ENCODE measurements at regions not wholly inside any gene's neighbourhood (a gene's known extent, or its start where the extent isn't known, plus 50 kb on each side); places are given as distances from the start of the nearest gene placed in this dataset.

DNA sequence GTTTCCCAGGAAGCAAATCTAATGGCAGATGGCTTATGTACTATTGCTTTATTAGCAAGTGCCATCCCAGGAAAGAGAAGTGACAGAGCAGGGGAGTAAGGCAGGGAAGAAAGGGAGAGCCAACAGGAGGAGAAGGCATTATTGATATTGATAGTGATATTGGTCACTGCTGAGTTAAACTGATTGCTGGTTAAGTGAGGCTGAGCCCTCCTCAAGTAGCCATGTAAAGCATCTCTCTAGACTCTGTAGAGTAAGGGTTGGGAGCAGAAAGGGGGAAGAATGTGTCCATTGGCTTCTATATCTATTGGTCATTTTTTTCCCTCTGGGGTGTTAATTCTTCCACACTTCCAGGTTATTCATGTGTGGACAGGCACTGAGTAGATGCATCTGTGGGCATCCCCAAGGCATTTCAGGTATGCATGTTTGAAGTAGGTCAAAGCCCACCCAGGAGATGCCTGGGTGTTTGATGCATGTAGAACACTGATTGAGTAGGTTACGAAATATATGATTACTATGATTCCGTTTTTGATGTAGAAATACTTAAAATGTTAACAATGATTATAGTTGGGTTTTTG, 290.5 kb upstream of the DPYD start:
- TF ChIP-seq, protein P1, sequence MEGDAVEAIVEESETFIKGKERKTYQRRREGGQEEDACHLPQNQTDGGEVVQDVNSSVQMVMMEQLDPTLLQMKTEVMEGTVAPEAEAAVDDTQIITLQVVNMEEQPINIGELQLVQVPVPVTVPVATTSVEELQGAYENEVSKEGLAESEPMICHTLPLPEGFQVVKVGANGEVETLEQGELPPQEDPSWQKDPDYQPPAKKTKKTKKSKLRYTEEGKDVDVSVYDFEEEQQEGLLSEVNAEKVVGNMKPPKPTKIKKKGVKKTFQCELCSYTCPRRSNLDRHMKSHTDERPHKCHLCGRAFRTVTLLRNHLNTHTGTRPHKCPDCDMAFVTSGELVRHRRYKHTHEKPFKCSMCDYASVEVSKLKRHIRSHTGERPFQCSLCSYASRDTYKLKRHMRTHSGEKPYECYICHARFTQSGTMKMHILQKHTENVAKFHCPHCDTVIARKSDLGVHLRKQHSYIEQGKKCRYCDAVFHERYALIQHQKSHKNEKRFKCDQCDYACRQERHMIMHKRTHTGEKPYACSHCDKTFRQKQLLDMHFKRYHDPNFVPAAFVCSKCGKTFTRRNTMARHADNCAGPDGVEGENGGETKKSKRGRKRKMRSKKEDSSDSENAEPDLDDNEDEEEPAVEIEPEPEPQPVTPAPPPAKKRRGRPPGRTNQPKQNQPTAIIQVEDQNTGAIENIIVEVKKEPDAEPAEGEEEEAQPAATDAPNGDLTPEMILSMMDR (conservative IDR thresholded peaks at IDR 0.05; ENCODE audit: low read depth), result no peak
- ChIA-PET POLR2A (ENCODE audit: low non-redundant PET) (no interaction called here), CTCF (no interaction called here)
- DNase-seq (ENCODE audit: low spot score), result no peak
- no peak overlapping the region for H3K27ac ChIP-seq

DNA sequence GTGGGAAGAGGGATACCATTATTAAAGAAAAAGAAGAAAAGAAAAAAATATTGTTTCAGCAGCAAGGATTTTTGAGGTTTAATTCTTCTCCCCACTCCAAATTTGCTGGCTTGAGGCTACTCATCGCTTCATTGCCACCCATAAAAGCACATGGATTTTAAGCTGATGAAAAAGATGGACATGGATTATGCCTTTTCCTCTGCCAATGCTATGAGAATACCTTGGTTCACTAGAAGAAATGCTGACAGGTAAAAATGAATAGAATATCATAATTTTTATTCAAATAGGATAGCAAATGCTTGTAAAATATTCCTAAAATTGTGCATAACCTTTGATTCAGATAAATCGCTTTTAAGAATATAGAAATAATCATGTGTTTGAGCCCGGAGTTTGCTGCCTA, 289.7 kb upstream of the DPYD start:
- no peak overlapping the region for H3K27ac ChIP-seq
- CTCF ChIA-PET, result no interaction called here
- no peak for DNase-seq (ENCODE audit: low spot score)
- TF ChIP-seq, protein P1 (conservative IDR thresholded peaks at IDR 0.05; ENCODE audit: low read depth), result no peak
- POLR2A ChIA-PET (ENCODE audit: low non-redundant PET), result no interaction called here

DNA sequence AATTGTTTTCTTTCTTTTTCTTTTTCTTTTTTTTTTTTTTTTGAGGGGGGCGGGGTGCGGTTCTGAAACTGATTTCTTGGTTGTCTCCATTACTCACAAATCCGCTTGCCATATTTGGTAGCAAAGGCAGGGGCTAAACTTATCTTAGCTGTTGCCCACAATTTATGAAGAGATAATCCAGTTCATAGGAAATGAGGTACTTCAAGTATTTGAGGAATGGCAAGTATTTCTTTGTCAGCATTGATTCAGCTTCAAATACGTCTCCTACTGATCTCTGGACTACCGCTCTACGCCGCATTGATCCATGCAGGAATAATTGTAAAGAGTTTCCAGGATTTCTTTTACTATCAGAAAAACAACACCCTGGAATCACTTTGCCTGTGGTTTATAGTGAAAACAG, 289.2 kb upstream of the DPYD start:
- H3K27ac ChIP-seq, result no peak overlapping the region
- CTCF ChIA-PET, result interaction anchor here (0.7 kb wide), 1 partner anchor 155 kb away, joined by 4 read pairs; no protein-coding TSS in a partner anchor
- POLR2A ChIA-PET (ENCODE audit: low non-redundant PET), result no interaction called here
- peak; percentile 8 for DNase-seq (ENCODE audit: low spot score)
- TF ChIP-seq, protein P1 (conservative IDR thresholded peaks at IDR 0.05; ENCODE audit: low read depth), result no peak

DNA sequence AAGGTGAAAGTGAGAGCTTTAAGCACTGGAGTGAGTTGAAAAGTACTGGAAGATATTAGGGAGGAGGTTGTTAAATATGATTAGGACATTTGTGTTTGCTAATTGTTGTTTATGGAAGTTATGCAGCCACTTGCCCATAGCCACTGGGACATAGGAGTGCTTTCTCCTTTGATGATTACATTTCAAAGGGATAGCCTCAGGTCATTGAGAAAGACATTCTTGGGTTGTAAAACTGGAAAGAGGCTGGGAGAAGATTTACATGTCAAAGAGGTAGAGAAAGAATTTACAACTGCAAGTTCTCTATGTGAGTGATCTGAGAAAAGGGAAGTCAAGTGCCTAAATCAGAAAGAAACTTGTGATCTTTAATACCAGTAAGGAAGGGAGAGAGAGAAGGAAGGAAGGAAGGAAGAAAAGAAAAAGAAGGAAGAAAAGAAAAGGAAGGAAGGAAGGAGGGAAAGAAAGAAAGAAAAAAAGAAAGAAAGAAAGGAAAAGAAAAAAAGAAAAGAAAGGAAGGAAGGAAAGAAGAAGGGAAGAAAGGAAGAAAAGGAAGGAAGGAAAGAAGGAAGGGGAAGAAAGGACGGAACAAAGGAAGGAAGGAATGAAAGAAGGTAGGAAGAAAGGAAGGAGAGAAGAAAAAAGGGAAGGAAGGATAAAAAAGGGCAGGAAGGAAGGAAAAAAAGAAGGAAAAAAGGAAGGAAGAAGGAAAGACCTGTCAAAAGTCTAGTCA, 284.6 kb upstream of the DPYD start:
- DNase-seq (ENCODE audit: low spot score), result no peak
- POLR2A ChIA-PET (ENCODE audit: low non-redundant PET), result no interaction called here
- TF ChIP-seq, protein P1 (conservative IDR thresholded peaks at IDR 0.05; ENCODE audit: low read depth), result no peak
- CTCF ChIA-PET, result no interaction called here
- H3K27ac ChIP-seq, result no peak overlapping the region

DNA sequence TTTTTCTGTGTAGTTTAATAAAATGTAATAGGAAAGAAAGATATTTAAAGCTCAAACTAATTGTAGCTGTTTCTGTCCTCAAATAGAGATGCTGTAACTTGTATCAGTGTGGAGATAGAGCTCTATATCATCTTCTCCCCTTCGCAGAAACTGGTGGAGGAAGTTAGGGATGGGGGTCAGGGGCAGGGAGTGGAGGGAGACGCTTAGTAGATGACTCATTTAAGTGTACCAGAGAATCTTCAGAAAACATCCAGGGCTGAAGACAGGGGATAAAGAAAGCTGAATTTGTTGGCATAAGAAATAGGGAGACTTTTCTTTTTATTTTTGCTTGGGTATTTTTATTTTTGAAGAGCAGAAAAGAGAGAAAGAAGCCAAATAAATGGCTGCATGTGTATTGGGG, 282.6 kb upstream of the DPYD start:
- CTCF ChIA-PET, result interaction anchor here (0.6 kb wide), 3 partner anchors 318 to 922 kb away, joined by 3 to 4 read pairs (median 4); no protein-coding TSS in a partner anchor
- TF ChIP-seq, protein P1 (conservative IDR thresholded peaks at IDR 0.05; ENCODE audit: low read depth), result no peak

DNA sequence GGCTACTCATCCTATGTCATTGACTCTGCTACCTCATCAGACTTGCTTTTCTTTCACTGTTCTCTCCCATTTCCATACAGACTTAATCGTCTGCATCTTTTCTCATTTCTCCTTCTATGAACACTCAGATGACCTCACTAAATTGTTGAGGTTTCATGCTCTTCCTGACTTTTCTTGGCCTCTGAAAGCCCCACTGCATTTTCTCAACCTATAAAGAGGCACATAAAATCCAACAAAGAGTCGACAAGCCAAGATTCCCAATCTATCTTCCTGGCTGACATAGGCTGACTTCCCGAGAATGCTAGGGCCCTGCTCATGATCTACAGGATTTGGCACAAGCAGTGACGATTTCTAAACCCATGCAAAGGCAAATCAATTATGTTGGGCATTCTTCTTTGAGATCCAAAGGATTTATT, 280.8 kb upstream of the DPYD start:
- ChIA-PET POLR2A (ENCODE audit: low non-redundant PET) (no interaction called here), CTCF (no interaction called here)
- TF ChIP-seq, protein P1 (conservative IDR thresholded peaks at IDR 0.05; ENCODE audit: low read depth), result no peak
- no peak for DNase-seq (ENCODE audit: low spot score)
- no peak overlapping the region for H3K27ac ChIP-seq

More for the DNA sequence above, 282.6 kb upstream of the DPYD start:
- POLR2A ChIA-PET (ENCODE audit: low non-redundant PET), result no interaction called here
- DNase-seq (ENCODE audit: low spot score), result no peak
- H3K27ac ChIP-seq, result no peak overlapping the region

Measured in RWPE1 (cell line).